D721Med (cell line): ENCODE measurements at regions not wholly inside any gene's neighbourhood (a gene's known extent, or its start where the extent isn't known, plus 50 kb on each side); places are given as distances from the start of the nearest gene placed in this dataset.
"Not testable (repeated sequence)": the region's sequence is repeated elsewhere in the genome, so short reads cannot be mapped to it uniquely, and the experiment has no call there.

ENCODE experiments used
- DNase-seq: peaks from one replicate; pipeline ENCODE4 v3.0.0; 2011; ENCODE audit warnings: low spot score; ENCODE audit not compliant: insufficient read length
- FAIRE-seq: peaks from 2 replicates; lab custom pipeline; 2011; peaks lifted over from hg19 to GRCh38; lab: Jason Lieb, UNC
- CTCF ChIP-seq: IDR thresholded peaks from 2 replicates; pipeline ENCODE4 v1.5.1; 2012; ENCODE audit warnings: mild to moderate bottlenecking, control low read depth; ENCODE audit not compliant: insufficient read depth; ENCODE audit errors: missing control alignments

- no peak for FAIRE-seq
- DNase-seq: peak; percentile 1
Observed at GRCh38 chr4:3874028-3874415, 107.8 kb downstream of the ADRA2C start.

GRCh38 chr4:3874525-3875110 lies 108.4 kb downstream of the ADRA2C start:
- no peak for FAIRE-seq

More at GRCh38 chr4:3874028-3874415, 107.8 kb downstream of the ADRA2C start:
- no peak for TF ChIP-seq CTCF

GRCh38 chr4:3875466-3875865 lies 109.3 kb downstream of the ADRA2C start:
- FAIRE-seq: no peak
- no peak for TF ChIP-seq CTCF
- DNase-seq: no peak

More at GRCh38 chr4:3874525-3875110, 108.4 kb downstream of the ADRA2C start:
- no peak for TF ChIP-seq CTCF
- DNase-seq: no peak

GRCh38 chr4:3876057-3876845 lies 110.1 kb downstream of the ADRA2C start:
- FAIRE-seq, DNase-seq: not testable (repeated sequence)

GRCh38 chr4:3877236-3877635 lies 111.1 kb downstream of the ADRA2C start:
- TF ChIP-seq CTCF: no peak
- no peak for DNase-seq
- no peak for FAIRE-seq

GRCh38 chr4:3877868-3878267 lies 111.7 kb downstream of the ADRA2C start:
- TF ChIP-seq CTCF: no peak
- DNase-seq (no peak), FAIRE-seq (no peak)

GRCh38 chr4:3878678-3879077 lies 112.5 kb downstream of the ADRA2C start:
- FAIRE-seq (no peak), DNase-seq (no peak)
- TF ChIP-seq CTCF: no peak
